K562 (cell line): ENCODE measurements at regions not wholly inside any gene's neighbourhood (a gene's known extent, or its start where the extent isn't known, plus 50 kb on each side); places are given as distances from the start of the nearest gene placed in this dataset.

Experiments used
- ATAC-seq: fragments of 200-7000 bp; cut with Tn5 transposase; 3 replicates; pipeline ENCODE4 v1.9.1; 2020; ENCODE audit warnings: moderate library complexity
- BruUV-seq: library from RNA; stranded (reverse); fragments of 400-500 nt; replicated peaks from 2 replicates; lab custom pipeline; 2021; lab: Mats Ljungman, UMichigan
- CTCF ChIA-PET: fragments of 300-600 bp; formaldehyde crosslinking; extraction: SDS; loops from one replicate; lab custom pipeline; 2021; ENCODE audit warnings: low intra/inter-chr PET ratio; lab: Yijun Ruan, JAX
- POLR2A ChIA-PET: fragments of 300-600, 350-650 bp; sonication (Branson Sonifier 250); formaldehyde crosslinking; extraction: SDS; loops from one replicate; lab custom pipeline; 2021; ENCODE audit warnings: antibody characterized with exemption, inconsistent platforms; lab: Yijun Ruan, JAX
- DNase-seq, 4 experiments: peaks; one replicate each; pipeline versions ENCODE4 v3.0.0 to v3.0.0-alpha.2; 2011 to 2018; ENCODE audit warnings: low spot score in 3 of 4, mixed read lengths in 3 of 4; ENCODE audit errors: extremely low read depth in 1 of 4
- FAIRE-seq: peaks from 2 replicates; lab custom pipeline; 2011; peaks lifted over from hg19 to GRCh38; lab: Jason Lieb, UNC
- H2AFZ ChIP-seq: 2 replicates; pipeline ENCODE4 v1.6.0; 2011; ENCODE audit warnings: low read depth, low read length, control low read depth, inconsistent platforms
- H3K27ac ChIP-seq: fragments of 200-600 bp; 3 replicates; pipeline ENCODE4 v1.8.0; 2011; ENCODE audit warnings: low read depth, mild to moderate bottlenecking, control low read depth, inconsistent platforms, low read length, moderate library complexity, mixed read lengths; ENCODE audit errors: extremely low read depth
- H3K27me3 ChIP-seq, 2 experiments: fragments of 300-600 bp in 1 of 2; 2 replicates in 1 of 2; 3 replicates in 1 of 2; pipeline versions ENCODE4 v1.6.0 to v1.8.0; 2011; ENCODE audit warnings: inconsistent platforms in 2 of 2, low read length in 2 of 2, mild to moderate bottlenecking in 1 of 2, mixed read lengths in 1 of 2, moderate library complexity in 1 of 2; ENCODE audit not compliant: control insufficient read depth in 2 of 2, insufficient read depth in 2 of 2
- H3K36me3 ChIP-seq: fragments of 300-600 bp; 3 replicates; pipeline ENCODE4 v1.8.0; 2011; ENCODE audit warnings: mild to moderate bottlenecking, low read length, inconsistent platforms; ENCODE audit not compliant: control insufficient read depth, insufficient read depth
- H3K4me1 ChIP-seq, 2 experiments: fragments of 200-600 bp in 1 of 2; replicated peaks in 1 of 2; 2 replicates in 1 of 2; 3 replicates in 1 of 2; pipeline versions ENCODE4 v1.5.1 to v1.8.0; 2011; ENCODE audit warnings: inconsistent platforms in 2 of 2, low read length in 2 of 2, mild to moderate bottlenecking in 1 of 2, mixed read lengths in 1 of 2, moderate library complexity in 1 of 2; ENCODE audit not compliant: control insufficient read depth in 2 of 2, insufficient read depth in 2 of 2
- H3K4me2 ChIP-seq: 2 replicates; pipeline ENCODE4 v1.6.1; 2011; ENCODE audit warnings: low read length, control low read depth, inconsistent platforms, mixed read lengths; ENCODE audit not compliant: insufficient read depth
- H3K4me3 ChIP-seq: fragments of 200-600 bp; sonication (generic), shearing (Covaris generic); 2 replicates; pipeline ENCODE4 v1.5.1; 2016; ENCODE audit warnings: control low read depth, inconsistent platforms
- H3K79me2 ChIP-seq: fragments of 200-600 bp; 3 replicates; pipeline ENCODE4 v1.8.0; 2011; ENCODE audit warnings: low read length, inconsistent platforms; ENCODE audit not compliant: control insufficient read depth, insufficient read depth
- H3K9ac ChIP-seq, 2 experiments: 2 replicates each; pipeline versions ENCODE4 v1.6.0 to v1.6.1; 2011; ENCODE audit warnings: low read depth in 2 of 2, low read length in 2 of 2, control low read depth in 1 of 2, inconsistent platforms in 1 of 2, mild to moderate bottlenecking in 1 of 2, mixed read lengths in 1 of 2; ENCODE audit not compliant: insufficient read depth in 1 of 2
- H3K9me1 ChIP-seq: one replicate; pipeline ENCODE4 v1.6.0; 2011; ENCODE audit warnings: inconsistent platforms, mild to moderate bottlenecking, low read length, moderate library complexity; ENCODE audit not compliant: control insufficient read depth, insufficient read depth
- H3K9me3 ChIP-seq: replicated peaks from 2 replicates; pipeline ENCODE4 v1.5.1; 2011; ENCODE audit warnings: low read depth, low read length, inconsistent platforms; ENCODE audit not compliant: control insufficient read depth, insufficient read depth
- H4K20me1 ChIP-seq: replicated peaks from 2 replicates; pipeline ENCODE4 v1.6.1; 2011; ENCODE audit warnings: low read length, inconsistent platforms, mixed read lengths; ENCODE audit not compliant: control insufficient read depth, insufficient read depth
- FOXJ3 ChIP-seq: sonication (generic); formaldehyde crosslinking; IDR thresholded peaks from 2 replicates; pipeline ENCODE4 v1.4.0; 2020; ENCODE audit warnings: mild to moderate bottlenecking, missing genetic modification reagents
- FOXK1 ChIP-seq: sonication (generic); formaldehyde crosslinking; IDR thresholded peaks from 2 replicates; pipeline ENCODE4 v1.8.0; 2022; ENCODE audit warnings: missing genetic modification reagents, mild to moderate bottlenecking, borderline replicate concordance
- HDAC2 ChIP-seq: fragments of 450-650 bp; IDR thresholded peaks from 2 replicates; pipeline ENCODE4 v1.6.1; 2016; ENCODE audit warnings: mild to moderate bottlenecking
- ID3 ChIP-seq, 2 experiments: fragments of 250-450 bp in 1 of 2; fragments of 450-650 bp in 1 of 2; sonication (Bioruptor Pico) in 1 of 2; IDR thresholded peaks; 2 replicates each; pipeline versions ENCODE4 v1.6.1 to v1.8.0; 2016 to 2021; ENCODE audit warnings: mild to moderate bottlenecking in 2 of 2, moderate library complexity in 2 of 2, missing compliant biosample characterization in 1 of 2, missing genetic modification characterization in 1 of 2
- KDM5B ChIP-seq: fragments of 200-600 bp; sonication (generic); IDR thresholded peaks from 2 replicates; pipeline ENCODE4 v1.6.1; 2012; ENCODE audit warnings: low read depth, mild to moderate bottlenecking, moderate library complexity, low read length, control low read depth, inconsistent platforms; ENCODE audit not compliant: insufficient replicate concordance
- KLF13 ChIP-seq: fragments of 450-650 bp; IDR thresholded peaks from 2 replicates; pipeline ENCODE4 v1.6.1; 2016; ENCODE audit warnings: missing genetic modification characterization, low read depth, mild to moderate bottlenecking, missing compliant biosample characterization, moderate library complexity, borderline replicate concordance
- MEF2D ChIP-seq: conservative IDR thresholded peaks from 2 replicates; pipeline ENCODE4 v1.6.1; 2016; ENCODE audit warnings: low read depth, missing genetic modification characterization, missing compliant biosample characterization
- MTF1 ChIP-seq: fragments of 250-450 bp; sonication (Bioruptor Pico); IDR thresholded peaks from 2 replicates; pipeline ENCODE4 v1.9.0; 2021; ENCODE audit warnings: moderate library complexity, mild to moderate bottlenecking, inconsistent platforms, borderline replicate concordance
- NKRF ChIP-seq: fragments of 450-650 bp; IDR thresholded peaks from 2 replicates; pipeline ENCODE4 v1.6.1; 2016; ENCODE audit warnings: borderline replicate concordance
- PHF20 ChIP-seq: fragments of 450-650 bp; IDR thresholded peaks from 2 replicates; pipeline ENCODE4 v1.6.1; 2018; ENCODE audit not compliant: partially characterized antibody
- PTTG1 ChIP-seq: fragments of 450-650 bp; IDR thresholded peaks from 2 replicates; pipeline ENCODE4 v1.6.1; 2016; ENCODE audit warnings: low read depth, mild to moderate bottlenecking, missing genetic modification characterization, missing compliant biosample characterization
- RBM39 ChIP-seq: fragments of 200-400 bp; formaldehyde crosslinking; optimal IDR thresholded peaks from 2 replicates; pipeline ENCODE3; 2018; ENCODE audit warnings: low read depth, low read length
- ZKSCAN1 ChIP-seq: fragments of 150-350 bp; IDR thresholded peaks from 2 replicates; pipeline ENCODE4 v1.6.1; 2016; ENCODE audit warnings: low read depth, low read length
- ZNF24 ChIP-seq: fragments of 450-650 bp; IDR thresholded peaks from 2 replicates; pipeline ENCODE4 v1.6.1; 2016
- ZNF445 ChIP-seq: fragments of 250-450 bp; sonication (Bioruptor Pico); IDR thresholded peaks from 2 replicates; pipeline ENCODE4 v1.4.0; 2020; ENCODE audit warnings: low read depth, mild to moderate bottlenecking, moderate library complexity
- ZNF57 ChIP-seq: fragments of 450-650 bp; formaldehyde crosslinking; IDR thresholded peaks from 2 replicates; pipeline ENCODE4 v1.4.0; 2020; ENCODE audit warnings: mild to moderate bottlenecking, moderate library complexity
- ZSCAN29 ChIP-seq: fragments of 450-650 bp; IDR thresholded peaks from 2 replicates; pipeline ENCODE4 v1.6.1; 2017
- WGBS: fragments of 100-300 bp; shearing (Covaris generic); methylation state at CpG from one replicate; pipeline ENCODE4 v1.1.6; 2016; ENCODE audit warnings: low coverage, mixed read lengths; ENCODE audit not compliant: insufficient coverage; ENCODE audit errors: missing lambda C conversion rate; 5-methylcytosine and 5-hydroxymethylcytosine counted together
- in situ Hi-C: fragments of 300-500 bp; cut with MboI; formaldehyde crosslinking; loops from 4 replicates; pipeline ENCODE4 v1.15.0; 2018; ENCODE audit warnings: inconsistent platforms, mixed read lengths
- intact Hi-C: fragments of 100-400 bp; cut with micrococcal nuclease; formaldehyde crosslinking; loops from 2 replicates; pipeline ENCODE4 v1.14.2; 2022

- H4K20me1 ChIP-seq: no peaks in the 10 kb centered on the region
- ChIA-PET POLR2A (no interaction called here), CTCF (no interaction called here)
- no peaks in the 10 kb centered on the region for H3K79me2 ChIP-seq
- H3K4me1 ChIP-seq: no peaks in the 10 kb centered on the region
- TF ChIP-seq KDM5B (no peak), ZSCAN29 (no peak), PHF20 (no peak), FOXJ3 (CRISPR knock-in tag) (no peak), ZNF445 (no peak), ZNF24 (no peak), ZKSCAN1 (no peak), MEF2D (no peak), RBM39 (no peak), NKRF (no peak), PTTG1 (tag) (no peak), MTF1 (CRISPR knock-in tag) (no peak), HDAC2 (no peak), ID3 (CRISPR knock-in tag; IDR thresholded peaks at IDR 0.05) (no peak), ID3 (tag; IDR thresholded peaks at IDR 0.05) (no peak), ZNF57 (CRISPR knock-in tag) (no peak), KLF13 (tag) (no peak), FOXK1 (CRISPR knock-in tag) (no peak)
- no peak overlapping the region for H3K4me2 ChIP-seq
- no peaks in the 10 kb centered on the region for H3K27me3 ChIP-seq
- H3K9ac ChIP-seq: no peak overlapping the region
- no TSS peak for BruUV-seq
- WGBS: 0% methylated on average over 2 of the region's 2 CpGs
- H2AFZ ChIP-seq: no peak overlapping the region
- no peak overlapping the region for H3K4me3 ChIP-seq
- DNase-seq (no peak), ATAC-seq (no peak), FAIRE-seq (no peak)
- no peaks in the 10 kb centered on the region for H3K36me3 ChIP-seq
- intact Hi-C loops: no loop called here
- H3K9me3 ChIP-seq: no peaks in the 10 kb centered on the region
- no peaks in the 10 kb centered on the region for H3K9me1 ChIP-seq
- in situ Hi-C loops: no loop called here
- H3K27ac ChIP-seq: no peak overlapping the region
Measured at GRCh38 chr11:100545556-100545955, 141.5 kb upstream of the ARHGAP42 start.
